ENCODE measurements at regions not wholly inside any gene's neighbourhood (a gene's known extent, or its start where the extent isn't known, plus 50 kb on each side); places are given as distances from the start of the nearest gene placed in this dataset.
"Not testable (repeated sequence)": the region's sequence is repeated elsewhere in the genome, so short reads cannot be mapped to it uniquely, and the experiment has no call there.

DNA sequence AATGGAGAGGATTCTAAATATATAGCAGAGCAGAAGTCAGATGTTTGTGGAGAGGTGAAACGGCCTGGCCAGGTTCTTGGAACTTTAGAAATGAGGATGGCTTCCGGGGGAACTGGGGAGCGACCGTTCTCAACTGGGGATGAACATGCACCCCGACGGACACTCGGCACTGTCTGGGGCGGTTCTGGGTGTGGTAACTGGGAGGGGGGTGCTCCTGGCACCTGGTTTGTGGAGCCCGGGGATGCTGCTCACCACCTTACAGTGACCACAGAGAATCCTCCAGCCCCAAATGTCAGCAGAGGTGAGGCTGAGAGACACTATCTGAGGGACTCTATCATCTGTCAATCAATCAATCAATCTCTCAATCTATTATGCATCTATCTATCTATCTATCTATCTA, 69.0 kb upstream of the PPP2R3B start:
- Mint-ChIP-seq H3K27ac (no peak overlapping the region), H3K4me1 (ENCODE audit: low read depth) (no peaks in the 10 kb centered on the region), H3K27me3 (peaks cover 13% of the 10 kb centered on the region), H3K36me3 (no peaks in the 10 kb centered on the region), H3K9me3 (no peaks in the 10 kb centered on the region), H3K4me3 (no peak overlapping the region)
- POLR2A ChIA-PET = no interaction called here
- CTCF ChIA-PET = no interaction called here
- intact Hi-C loops (cut with micrococcal nuclease) = no loop called here
- DNase-seq = no peak

- H3K36me3 Mint-ChIP-seq = no peaks in the 10 kb centered on the region
- no peak overlapping the region for H3K4me3 Mint-ChIP-seq
- POLR2A ChIA-PET = no interaction called here
- H3K9me3 Mint-ChIP-seq = peaks cover under 1% of the 10 kb centered on the region
- intact Hi-C loops (cut with micrococcal nuclease) = no loop called here
- CTCF ChIA-PET = no interaction called here
- no peak overlapping the region for H3K27ac Mint-ChIP-seq
- H3K27me3 Mint-ChIP-seq = peaks cover 13% of the 10 kb centered on the region
- no peaks in the 10 kb centered on the region for H3K4me1 Mint-ChIP-seq (ENCODE audit: low read depth)
- DNase-seq = no peak
Measured at GRCh38 chrX:456146-456545, 69.4 kb upstream of the PPP2R3B start.

DNA sequence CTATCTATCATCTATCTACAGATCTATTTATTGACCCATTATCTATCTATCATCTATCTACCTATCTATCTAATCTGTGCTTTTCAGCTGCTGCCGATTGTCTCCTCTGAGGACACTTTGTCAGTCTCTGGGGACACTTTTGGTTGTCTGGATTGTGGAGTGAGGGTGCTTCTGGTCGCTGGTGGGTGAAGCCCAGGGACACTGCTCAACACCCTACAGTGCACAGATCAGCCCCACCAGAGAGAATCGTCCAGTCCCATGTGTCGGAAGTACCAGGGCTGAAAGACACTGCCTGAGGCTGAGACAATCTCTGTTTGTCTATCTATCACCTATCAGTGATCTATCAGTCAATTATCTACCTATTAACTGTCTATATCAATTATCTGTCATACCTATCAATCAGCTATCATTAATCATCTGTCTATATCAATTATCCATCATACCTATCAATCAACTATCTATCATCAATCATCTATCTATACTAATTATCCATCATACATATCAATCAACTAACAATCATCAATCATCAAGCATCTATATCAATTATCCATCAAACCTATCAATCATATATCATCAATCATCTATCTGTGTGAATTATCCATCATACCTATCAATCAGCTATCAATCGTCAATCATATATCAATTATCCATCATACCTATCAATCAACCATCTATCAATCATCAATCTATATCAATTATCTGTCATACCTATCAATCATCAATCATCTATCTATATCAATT, 70.0 kb upstream of the PPP2R3B start:
- peaks cover 13% of the 10 kb centered on the region for H3K27me3 Mint-ChIP-seq
- POLR2A ChIA-PET = no interaction called here
- intact Hi-C loops (cut with micrococcal nuclease) = no loop called here
- H3K4me1 Mint-ChIP-seq (ENCODE audit: low read depth) = no peaks in the 10 kb centered on the region
- H3K4me3 Mint-ChIP-seq = no peak overlapping the region
- CTCF ChIA-PET = no interaction called here
- DNase-seq = no peak
- H3K36me3 Mint-ChIP-seq = no peaks in the 10 kb centered on the region
- H3K9me3 Mint-ChIP-seq = peaks cover 6% of the 10 kb centered on the region
- H3K27ac Mint-ChIP-seq = no peak overlapping the region

DNA sequence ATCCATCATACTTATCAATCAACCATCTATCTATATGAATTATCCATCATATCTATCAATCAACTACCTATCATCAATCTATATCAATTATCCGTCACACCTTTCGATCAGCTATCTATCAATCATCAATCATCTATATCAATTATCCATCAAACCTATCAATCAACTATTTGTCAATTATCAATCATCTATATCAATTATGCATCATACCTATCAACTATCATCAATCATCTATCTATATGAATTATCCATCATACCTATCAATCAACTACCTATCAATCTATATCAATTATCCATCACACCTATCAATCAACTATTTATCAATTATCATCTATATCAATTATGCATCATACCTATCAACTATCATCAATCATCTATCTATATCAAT, 70.6 kb upstream of the PPP2R3B start:
- intact Hi-C loops (cut with micrococcal nuclease) = no loop called here
- H3K4me1 Mint-ChIP-seq (ENCODE audit: low read depth) = no peaks in the 10 kb centered on the region
- POLR2A ChIA-PET = no interaction called here
- H3K36me3 Mint-ChIP-seq = no peaks in the 10 kb centered on the region
- H3K9me3 Mint-ChIP-seq = peaks cover 12% of the 10 kb centered on the region
- H3K27ac Mint-ChIP-seq = no peak overlapping the region
- DNase-seq = no peak
- peaks cover 10% of the 10 kb centered on the region for H3K27me3 Mint-ChIP-seq
- CTCF ChIA-PET = no interaction called here
- no peak overlapping the region for H3K4me3 Mint-ChIP-seq

GRCh38 chrX:458631-459061, 71.9 kb upstream of the PPP2R3B start:
- CTCF ChIA-PET = no interaction called here
- H3K4me1 Mint-ChIP-seq (ENCODE audit: low read depth) = no peaks in the 10 kb centered on the region
- H3K36me3 Mint-ChIP-seq = no peaks in the 10 kb centered on the region
- H3K27ac Mint-ChIP-seq = no peak overlapping the region
- POLR2A ChIA-PET = no interaction called here
- H3K4me3 Mint-ChIP-seq = no peak overlapping the region
- no peak for DNase-seq
- H3K9me3 Mint-ChIP-seq = peaks cover 14% of the 10 kb centered on the region
- peaks cover 10% of the 10 kb centered on the region for H3K27me3 Mint-ChIP-seq
- intact Hi-C loops (cut with micrococcal nuclease) = no loop called here

- Mint-ChIP-seq H3K36me3 (no peaks in the 10 kb centered on the region), H3K4me3 (no peak overlapping the region), H3K27me3 (peaks cover 10% of the 10 kb centered on the region), H3K27ac (no peak overlapping the region), H3K4me1 (ENCODE audit: low read depth) (no peaks in the 10 kb centered on the region), H3K9me3 (peaks cover 14% of the 10 kb centered on the region)
- POLR2A ChIA-PET = no interaction called here
- CTCF ChIA-PET = no interaction called here
- DNase-seq = no peak
- intact Hi-C loops (cut with micrococcal nuclease) = no loop called here
Measured at GRCh38 chrX:459611-460010, 72.9 kb upstream of the PPP2R3B start.

DNA sequence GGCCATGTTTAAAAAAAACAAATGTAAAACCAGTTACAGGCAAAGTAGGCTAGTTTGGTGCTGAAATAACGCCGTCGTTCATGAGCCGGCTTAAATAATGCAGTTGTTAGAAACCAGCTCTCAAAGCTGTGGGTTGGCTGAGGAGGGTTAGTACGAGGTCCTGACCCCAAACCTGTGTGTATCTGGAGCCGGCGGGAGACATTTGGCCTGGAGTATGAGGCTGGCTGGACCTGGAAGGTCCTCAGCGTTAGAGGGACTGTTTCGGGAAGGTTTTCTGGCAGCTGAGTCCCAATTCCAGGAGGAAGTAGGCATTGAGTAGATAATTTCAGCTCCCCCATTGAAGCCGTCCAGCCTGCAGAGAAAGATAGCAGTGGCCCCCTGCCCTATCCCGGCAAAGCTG, 73.4 kb upstream of the PPP2R3B start:
- Mint-ChIP-seq H3K4me3 (no peak overlapping the region), H3K4me1 (ENCODE audit: low read depth) (no peaks in the 10 kb centered on the region), H3K27ac (no peak overlapping the region), H3K9me3 (peaks cover 14% of the 10 kb centered on the region), H3K36me3 (no peaks in the 10 kb centered on the region), H3K27me3 (peaks cover 10% of the 10 kb centered on the region)
- DNase-seq = no peak
- CTCF ChIA-PET = no interaction called here
- POLR2A ChIA-PET = no interaction called here
- intact Hi-C loops (cut with micrococcal nuclease) = no loop called here

DNA sequence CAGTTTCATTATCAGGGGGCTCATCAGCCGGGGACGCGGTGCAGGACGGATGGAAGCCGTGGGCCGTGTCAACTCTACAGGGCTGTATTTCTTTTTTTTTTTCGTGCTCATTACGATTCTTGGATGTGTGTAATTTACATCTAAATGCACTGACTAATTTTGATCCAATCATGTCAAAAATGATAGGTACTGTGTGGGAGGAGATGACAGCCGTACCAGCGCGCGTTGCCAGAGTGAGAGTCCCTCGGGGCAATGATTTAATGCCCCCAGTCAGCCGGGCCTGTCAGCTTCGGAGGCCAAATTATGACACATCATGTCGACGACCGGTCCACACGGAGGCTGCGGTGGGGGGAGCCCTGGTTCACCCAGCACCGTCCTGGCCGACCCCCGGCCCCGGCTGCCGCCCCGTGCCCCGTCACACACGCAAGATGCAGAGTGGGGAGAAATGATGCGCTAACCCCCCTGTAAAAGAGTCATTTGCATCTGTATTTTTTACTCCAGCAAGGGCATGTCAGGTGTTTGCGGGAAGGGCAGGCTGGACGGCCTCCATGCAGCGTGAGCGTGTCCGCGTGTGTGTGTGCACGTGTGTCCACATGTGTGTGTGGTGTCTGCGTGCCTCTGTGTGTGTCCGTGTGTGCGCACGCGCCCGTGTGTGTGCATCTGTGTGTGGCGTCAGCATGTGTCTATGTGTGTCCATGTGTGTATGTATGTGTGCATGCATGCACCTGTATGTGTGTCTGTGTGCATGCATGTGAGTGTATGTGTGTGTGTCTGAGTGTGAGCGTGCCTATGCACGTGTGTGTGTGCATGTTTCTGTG, 74.3 kb upstream of the PPP2R3B start:
- Mint-ChIP-seq H3K9me3 (peaks cover 14% of the 10 kb centered on the region), H3K36me3 (no peaks in the 10 kb centered on the region), H3K4me3 (no peak overlapping the region), H3K27ac (no peak overlapping the region), H3K4me1 (ENCODE audit: low read depth) (no peaks in the 10 kb centered on the region), H3K27me3 (peaks cover 10% of the 10 kb centered on the region)
- POLR2A ChIA-PET = no interaction called here
- CTCF ChIA-PET = no interaction called here
- DNase-seq = no peak
- intact Hi-C loops (cut with micrococcal nuclease) = no loop called here

DNA sequence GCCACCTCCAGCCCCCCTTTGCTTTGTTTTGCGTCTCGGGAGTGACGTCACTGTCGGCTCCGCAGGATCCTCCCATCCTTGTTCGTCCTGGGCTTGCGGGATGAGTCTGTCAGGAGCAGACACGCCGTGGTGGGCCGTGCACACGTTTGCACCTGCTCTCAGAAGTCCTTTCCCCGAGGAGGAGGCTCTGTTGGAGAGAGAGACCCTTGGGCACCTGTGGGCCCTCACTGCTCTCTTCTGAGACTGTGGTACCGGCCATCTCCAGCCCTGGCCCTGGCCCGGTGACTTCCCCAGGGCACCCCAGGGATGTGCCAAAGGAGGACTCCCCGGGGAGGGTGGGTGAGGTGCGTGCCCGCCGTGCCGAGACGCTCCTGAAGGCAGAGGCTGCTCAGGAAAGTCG, 76.1 kb upstream of the PPP2R3B start:
- intact Hi-C loops (cut with micrococcal nuclease) = no loop called here
- Mint-ChIP-seq H3K4me1 (ENCODE audit: low read depth) (no peaks in the 10 kb centered on the region), H3K36me3 (no peaks in the 10 kb centered on the region), H3K4me3 (no peak overlapping the region), H3K27me3 (no peaks in the 10 kb centered on the region), H3K9me3 (peaks cover 14% of the 10 kb centered on the region), H3K27ac (no peak overlapping the region)
- DNase-seq = no peak
- POLR2A ChIA-PET = no interaction called here
- CTCF ChIA-PET = no interaction called here

DNA sequence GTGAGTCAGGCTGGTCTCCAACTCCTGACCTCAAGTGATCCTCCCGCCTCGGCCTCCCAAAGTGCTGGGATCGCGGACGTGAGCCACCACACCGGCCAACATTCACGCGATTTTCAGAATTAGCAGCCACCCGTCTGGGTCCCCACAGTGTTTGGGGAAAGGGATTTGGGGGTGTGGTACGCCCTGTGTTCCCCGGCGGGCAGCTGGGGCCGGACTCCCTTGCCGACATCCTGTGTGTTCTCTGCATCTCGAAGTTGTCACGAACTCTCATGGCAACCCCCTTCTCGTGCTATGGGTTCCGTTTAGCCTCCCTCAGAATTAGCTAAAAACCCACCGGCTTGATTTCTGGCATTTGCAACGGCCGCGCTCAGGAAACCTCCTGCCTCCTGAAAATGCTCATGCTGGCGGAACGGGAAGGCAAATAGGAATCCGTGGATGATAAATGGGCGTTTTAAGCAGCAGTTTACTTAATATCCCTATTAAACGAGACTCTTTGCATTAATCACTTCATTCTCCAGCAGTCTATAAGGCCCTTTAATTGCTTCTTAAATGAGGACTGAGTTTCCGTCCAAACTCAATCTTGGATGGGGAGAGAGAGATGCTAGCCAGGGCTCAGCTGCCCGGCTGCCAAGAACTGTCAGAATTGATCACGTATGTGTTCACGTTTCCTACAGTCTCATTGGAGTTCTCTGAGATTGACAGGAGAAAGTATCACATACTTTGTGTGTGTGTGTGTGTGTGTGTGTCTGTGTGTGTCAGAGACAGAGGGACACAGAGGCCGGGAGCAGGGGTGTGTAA, 78.9 kb upstream of the PPP2R3B start:
- CTCF ChIA-PET = no interaction called here

GRCh38 chrX:466836-467235, 80.1 kb upstream of the PPP2R3B start:
- POLR2A ChIA-PET; H3K27ac Mint-ChIP-seq; DNase-seq; intact Hi-C loops (cut with micrococcal nuclease); H3K36me3 Mint-ChIP-seq; CTCF ChIA-PET; H3K27me3 Mint-ChIP-seq; H3K4me3 Mint-ChIP-seq; H3K4me1 Mint-ChIP-seq (ENCODE audit: low read depth): not testable (repeated sequence)
- H3K9me3 Mint-ChIP-seq = peaks cover 11% of the 10 kb centered on the region

More for the DNA sequence above, 78.9 kb upstream of the PPP2R3B start:
- POLR2A ChIA-PET = no interaction called here
- no peak overlapping the region for H3K4me3 Mint-ChIP-seq
- no peaks in the 10 kb centered on the region for H3K4me1 Mint-ChIP-seq (ENCODE audit: low read depth)
- H3K36me3 Mint-ChIP-seq = no peaks in the 10 kb centered on the region
- H3K27ac Mint-ChIP-seq = no peak overlapping the region
- no peak for DNase-seq
- intact Hi-C loops (cut with micrococcal nuclease) = no loop called here
- no peaks in the 10 kb centered on the region for H3K27me3 Mint-ChIP-seq
- peaks cover 19% of the 10 kb centered on the region for H3K9me3 Mint-ChIP-seq

DNA sequence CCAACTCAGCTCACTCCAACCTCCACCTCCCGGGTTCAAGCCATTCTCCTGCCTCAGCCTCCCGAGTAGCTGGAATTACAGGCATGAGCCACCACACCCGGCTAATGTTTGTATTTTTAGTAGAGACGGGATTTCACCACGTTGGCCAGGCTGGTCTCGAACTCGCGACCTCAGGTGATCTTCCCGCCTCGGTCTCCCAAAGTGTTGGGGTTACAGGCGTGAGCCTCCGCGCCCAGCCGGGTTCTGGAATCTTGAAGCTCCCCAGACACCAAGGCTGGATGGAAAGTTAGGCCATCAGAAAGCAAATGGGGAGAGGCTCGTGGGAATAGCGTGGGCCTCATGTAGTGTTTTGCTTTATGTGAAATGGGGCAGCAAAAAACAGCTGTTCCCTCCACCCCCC, 81.0 kb upstream of the PPP2R3B start:
- H3K27ac Mint-ChIP-seq; POLR2A ChIA-PET; intact Hi-C loops (cut with micrococcal nuclease); DNase-seq; H3K4me3 Mint-ChIP-seq; H3K4me1 Mint-ChIP-seq (ENCODE audit: low read depth); H3K27me3 Mint-ChIP-seq; H3K36me3 Mint-ChIP-seq; CTCF ChIA-PET: not testable (repeated sequence)
- H3K9me3 Mint-ChIP-seq = peaks cover 12% of the 10 kb centered on the region
